IMR-90 (cell line): ENCODE measurements at regions not wholly inside any gene's neighbourhood (a gene's known extent, or its start where the extent isn't known, plus 50 kb on each side); places are given as distances from the start of the nearest gene placed in this dataset.
A peak's percentile ranks its signal among the peaks of the same experiment; 100 is the strongest.

Experiments
- ATAC-seq: fragments of 200-7000 bp; cut with Tn5 transposase; 2 replicates; pipeline ENCODE4 v1.9.1; 2020; ENCODE audit warnings: low read depth, mild to moderate bottlenecking, moderate library complexity
- BruUV-seq: library from RNA; stranded (reverse); fragments of 400-500 nt; replicated peaks from 2 replicates; lab custom pipeline; 2021; lab: Mats Ljungman, UMichigan
- CTCF ChIA-PET: fragments of 300-600 bp; formaldehyde crosslinking; extraction: SDS; loops from one replicate; lab custom pipeline; 2021; ENCODE audit warnings: antibody characterized with exemption; lab: Yijun Ruan, JAX
- POLR2A ChIA-PET: fragments of 300-600 bp; sonication (Branson Sonifier 250); formaldehyde crosslinking; loops from one replicate; lab custom pipeline; 2022; ENCODE audit warnings: antibody characterized with exemption; ENCODE audit not compliant: unreplicated experiment; lab: Charles Lee
- DNase-seq: peaks from one replicate; pipeline ENCODE4 v3.0.0; 2013
- H2AFZ ChIP-seq: replicated peaks from 2 replicates; pipeline ENCODE3; 2013; ENCODE audit warnings: low read length, mild to moderate bottlenecking; ENCODE audit not compliant: poor library complexity
- H2AK5ac ChIP-seq: 2 replicates; pipeline ENCODE4 v1.6.1; 2013; ENCODE audit warnings: low read depth, low read length, inconsistent platforms
- H2AK9ac ChIP-seq: replicated peaks from 2 replicates; pipeline ENCODE3; 2013; ENCODE audit warnings: mild to moderate bottlenecking, low read depth, low read length, moderate library complexity; ENCODE audit not compliant: poor library complexity
- H2BK120ac ChIP-seq: 2 replicates; pipeline ENCODE4 v1.6.1; 2013; ENCODE audit warnings: low read depth, low read length, inconsistent platforms
- H2BK15ac ChIP-seq: 3 replicates; pipeline ENCODE4 v1.6.1; 2013; ENCODE audit warnings: low read depth, low read length, inconsistent platforms
- H2BK20ac ChIP-seq: 2 replicates; pipeline ENCODE4 v1.6.1; 2013; ENCODE audit warnings: low read depth, mild to moderate bottlenecking, inconsistent platforms, low read length, moderate library complexity
- H2BK5ac ChIP-seq: 2 replicates; pipeline ENCODE4 v1.6.1; 2013; ENCODE audit warnings: mild to moderate bottlenecking, low read depth, low read length, inconsistent platforms; ENCODE audit not compliant: poor library complexity, severe bottlenecking
- H3K14ac ChIP-seq: replicated peaks from 2 replicates; pipeline ENCODE4 v1.6.1; 2013; ENCODE audit warnings: low read depth, low read length, inconsistent platforms
- H3K18ac ChIP-seq: 2 replicates; pipeline ENCODE4 v1.6.1; 2013; ENCODE audit warnings: low read depth, low read length, control low read depth
- H3K23ac ChIP-seq: 2 replicates; pipeline ENCODE4 v1.6.1; 2013; ENCODE audit warnings: low read depth, low read length, inconsistent platforms
- H3K27ac ChIP-seq: 2 replicates; pipeline ENCODE4 v1.5.1; 2013; ENCODE audit warnings: mild to moderate bottlenecking, control low read depth, low read length; ENCODE audit not compliant: insufficient read depth
- H3K27me3 ChIP-seq: 2 replicates; pipeline ENCODE4 v1.6.1; 2013; ENCODE audit warnings: low read length; ENCODE audit not compliant: control insufficient read depth, insufficient read depth
- H3K36me3 ChIP-seq: 2 replicates; pipeline ENCODE4 v1.6.1; 2013; ENCODE audit warnings: low read length, mixed read lengths; ENCODE audit not compliant: control insufficient read depth, insufficient read depth
- H3K4ac ChIP-seq: 2 replicates; pipeline ENCODE4 v1.6.1; 2013; ENCODE audit warnings: low read depth, low read length, inconsistent platforms
- H3K4me1 ChIP-seq: 2 replicates; pipeline ENCODE4 v1.6.1; 2013; ENCODE audit warnings: low read length, mixed read lengths; ENCODE audit not compliant: control insufficient read depth, insufficient read depth
- H3K4me2 ChIP-seq: 2 replicates; pipeline ENCODE4 v1.6.1; 2013; ENCODE audit warnings: low read depth, mild to moderate bottlenecking, control low read depth, low read length, moderate library complexity
- H3K4me3 ChIP-seq: 2 replicates; pipeline ENCODE4 v1.5.1; 2013; ENCODE audit warnings: low read depth, mild to moderate bottlenecking, control low read depth, low read length, moderate library complexity; ENCODE audit not compliant: insufficient read depth
- H3K56ac ChIP-seq: 2 replicates; pipeline ENCODE4 v1.6.1; 2013; ENCODE audit warnings: low read length, inconsistent platforms; ENCODE audit not compliant: insufficient read depth; ENCODE audit errors: extremely low read depth
- H3K79me1 ChIP-seq, 2 experiments: 2 replicates each; pipeline ENCODE4 v1.6.1; 2013; ENCODE audit warnings: low read length in 2 of 2, inconsistent platforms in 1 of 2, low read depth in 1 of 2
- H3K9ac ChIP-seq: 2 replicates; pipeline ENCODE4 v1.6.1; 2013; ENCODE audit warnings: low read depth, low read length, control low read depth
- H3K9me1 ChIP-seq: 2 replicates; pipeline ENCODE4 v1.6.1; 2013; ENCODE audit warnings: low read length, inconsistent platforms; ENCODE audit not compliant: insufficient read depth
- H3K9me3 ChIP-seq: 2 replicates; pipeline ENCODE4 v1.6.1; 2013; ENCODE audit warnings: low read length; ENCODE audit not compliant: control insufficient read depth, insufficient read depth
- H4K20me1 ChIP-seq: 2 replicates; pipeline ENCODE4 v1.6.1; 2013; ENCODE audit warnings: low read length, inconsistent platforms; ENCODE audit not compliant: insufficient read depth
- H4K5ac ChIP-seq: 2 replicates; pipeline ENCODE4 v1.6.1; 2013; ENCODE audit warnings: mild to moderate bottlenecking, low read depth, low read length, control low read depth
- H4K8ac ChIP-seq, 2 experiments: 2 replicates each; pipeline ENCODE4 v1.6.1; 2013; ENCODE audit warnings: low read depth in 2 of 2, low read length in 2 of 2, control low read depth in 1 of 2, inconsistent platforms in 1 of 2
- H4K91ac ChIP-seq: 2 replicates; pipeline ENCODE4 v1.6.1; 2013; ENCODE audit warnings: low read depth, low read length, inconsistent platforms; ENCODE audit not compliant: insufficient read depth
- CEBPB ChIP-seq: IDR thresholded peaks from 2 replicates; pipeline ENCODE4 v1.6.1; 2012; ENCODE audit warnings: low read depth, low read length, improper control_type of control experiment
- MAFK ChIP-seq: IDR thresholded peaks from 2 replicates; pipeline ENCODE4 v1.6.1; 2012; ENCODE audit warnings: low read depth, low read length, improper control_type of control experiment
- MXI1 ChIP-seq: IDR thresholded peaks from 2 replicates; pipeline ENCODE4 v1.6.1; 2012; ENCODE audit warnings: low read depth, mild to moderate bottlenecking, low read length, moderate library complexity, borderline replicate concordance
- NFE2L2 ChIP-seq: fragments of 150-350 bp; IDR thresholded peaks from 2 replicates; pipeline ENCODE4 v1.6.1; 2016; ENCODE audit warnings: low read depth, mild to moderate bottlenecking, low read length
- RAD21 ChIP-seq: IDR thresholded peaks from 2 replicates; pipeline ENCODE4 v1.6.1; 2012; ENCODE audit warnings: low read length, improper control_type of control experiment
- RCOR1 ChIP-seq: IDR thresholded peaks from 2 replicates; pipeline ENCODE4 v1.6.1; 2012; ENCODE audit warnings: mild to moderate bottlenecking, low read length, improper control_type of control experiment; ENCODE audit not compliant: insufficient replicate concordance
- SMC3 ChIP-seq: fragments of 150-350 bp; IDR thresholded peaks from 2 replicates; pipeline ENCODE4 v1.6.1; 2016; ENCODE audit warnings: low read depth, mild to moderate bottlenecking, antibody characterized with exemption, low read length, moderate library complexity
- WGBS, 2 experiments: methylation state at CpG; one replicate each; pipeline versions ENCODE4 v1.1.5 to v1.1.7; 2013; ENCODE audit warnings: missing lambda C conversion rate in 2 of 2; ENCODE audit not compliant: insufficient read length in 1 of 2; ENCODE audit errors: extremely low coverage in 2 of 2; 5-methylcytosine and 5-hydroxymethylcytosine counted together
- dilution Hi-C: fragments of 300-500 bp; cut with HindIII; formaldehyde crosslinking; loops from one replicate; pipeline ENCODE4 v1.14.3; 2018; ENCODE audit warnings: low sequenced_read_pairs; ENCODE audit not compliant: unreplicated experiment
- in situ Hi-C: fragments of 300-500 bp; cut with MboI; formaldehyde crosslinking; loops from 3 replicates; pipeline ENCODE4 v1.14.3; 2019; ENCODE audit warnings: low sequenced_read_pairs, inconsistent platforms, mixed read lengths
- intact Hi-C: fragments of 100-400 bp; cut with micrococcal nuclease; formaldehyde crosslinking; loops from 2 replicates; pipeline ENCODE4 v1.10.0; 2022
- TF ChIP-seq, protein P1 (sequence below): fragments of 150-350 bp; IDR thresholded peaks from 2 replicates; pipeline ENCODE4 v1.6.1; 2016; ENCODE audit warnings: low read depth, mild to moderate bottlenecking, low read length, moderate library complexity, borderline replicate concordance

DNA sequence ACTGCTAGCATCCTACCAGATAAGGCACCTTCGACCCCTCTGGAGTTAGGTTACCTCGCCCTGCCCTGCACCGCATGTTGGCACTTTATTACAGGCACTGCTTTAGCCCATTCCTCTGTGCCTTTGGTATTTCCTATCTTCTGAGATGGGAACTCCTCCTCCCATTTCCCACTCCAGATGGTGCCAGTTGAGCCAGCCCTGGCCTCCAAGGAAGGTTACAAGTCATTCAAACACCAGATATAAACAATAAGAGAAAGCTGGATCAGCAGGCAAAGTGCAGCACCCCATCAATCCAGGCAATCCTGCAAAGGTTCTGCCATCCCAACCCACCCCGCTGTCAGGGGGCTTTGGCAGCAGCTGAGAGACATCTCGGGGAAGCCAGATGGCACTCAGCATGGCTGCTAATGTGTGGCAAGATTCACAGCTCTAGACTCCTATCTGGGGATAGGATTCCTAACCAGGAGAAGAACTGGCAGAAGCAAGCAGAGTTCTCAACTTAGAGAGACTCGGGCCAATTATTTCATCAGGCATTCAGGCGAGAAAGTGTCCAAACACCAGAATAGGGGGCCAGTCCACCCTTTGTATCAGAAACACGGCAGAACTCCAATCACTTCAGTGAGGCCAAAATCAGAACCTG is 113.0 kb downstream of the COPRS start:
- Histone ChIP-seq H3K14ac (peak overlapping the region; percentile 44), H3K9ac (no peak overlapping the region), H4K8ac (peak overlapping the region in 1 of 2 experiments; percentile 70; a peak in 2 of 4 replicates), H3K23ac (peak overlapping the region; percentile 43; the same call in 1 of the 2 replicates), H2AK9ac (peak overlapping the region; percentile 39), H2BK20ac (peak overlapping the region; percentile 71), H3K27me3 (no peaks in the 10 kb centered on the region), H3K9me3 (no peaks in the 10 kb centered on the region), H2AFZ (peak overlapping the region; percentile 46), H2AK5ac (peak overlapping the region; percentile 69), H4K20me1 (no peaks in the 10 kb centered on the region), H3K56ac (no peak overlapping the region), H3K4ac (peak overlapping the region; percentile 37), H3K4me3 (no peak overlapping the region), H4K91ac (peak overlapping the region; percentile 53; the same call in 1 of the 2 replicates), H2BK120ac (peak overlapping the region; percentile 5; the same call in 1 of the 2 replicates), H3K27ac (no peak overlapping the region), H3K4me2 (no peak overlapping the region), H3K36me3 (no peaks in the 10 kb centered on the region), H3K79me1 (no peaks in the 10 kb centered on the region), H4K5ac (no peak overlapping the region; the same call in 1 of the 2 replicates), H3K4me1 (peaks cover 27% of the 10 kb centered on the region), H2BK15ac (peak overlapping the region; percentile 71; the same call in 1 of the 3 replicates), H3K9me1 (peaks cover 14% of the 10 kb centered on the region), H2BK5ac (no peak overlapping the region), H3K18ac (0 out of 2 replicates have a peak overlapping the region, but pooled peaks have one; percentile 7)
- DNase-seq (no peak), ATAC-seq (peak; percentile 25; the same call in 1 of the 2 replicates)
- ChIA-PET POLR2A (no interaction called here), CTCF (no interaction called here)
- WGBS, 2 experiments: 40% methylated on average over 1 of the region's 8 CpGs; no CpG with 5 or more reads in 1 of the 2 experiments
- in situ Hi-C loops (no loop called here), intact Hi-C loops (no loop called here), dilution Hi-C loops (no loop called here)
- TF ChIP-seq CEBPB: no peak
- no peak for TF ChIP-seq MAFK
- TF ChIP-seq RCOR1: no peak
- TF ChIP-seq NFE2L2: no peak
- TF ChIP-seq SMC3: no peak
- TF ChIP-seq RAD21: no peak
- no peak for TF ChIP-seq MXI1
- TF ChIP-seq, protein P1, sequence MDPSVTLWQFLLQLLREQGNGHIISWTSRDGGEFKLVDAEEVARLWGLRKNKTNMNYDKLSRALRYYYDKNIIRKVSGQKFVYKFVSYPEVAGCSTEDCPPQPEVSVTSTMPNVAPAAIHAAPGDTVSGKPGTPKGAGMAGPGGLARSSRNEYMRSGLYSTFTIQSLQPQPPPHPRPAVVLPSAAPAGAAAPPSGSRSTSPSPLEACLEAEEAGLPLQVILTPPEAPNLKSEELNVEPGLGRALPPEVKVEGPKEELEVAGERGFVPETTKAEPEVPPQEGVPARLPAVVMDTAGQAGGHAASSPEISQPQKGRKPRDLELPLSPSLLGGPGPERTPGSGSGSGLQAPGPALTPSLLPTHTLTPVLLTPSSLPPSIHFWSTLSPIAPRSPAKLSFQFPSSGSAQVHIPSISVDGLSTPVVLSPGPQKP: no peak
- BruUV-seq: no TSS peak
